ENCODE measurements at regions not wholly inside any gene's neighbourhood (a gene's known extent, or its start where the extent isn't known, plus 50 kb on each side); places are given as distances from the start of the nearest gene placed in this dataset.
"Not testable (repeated sequence)": the region's sequence is repeated elsewhere in the genome, so short reads cannot be mapped to it uniquely, and the experiment has no call there.

GRCh38 chr2:155481141-155481540, 782.6 kb downstream of the KCNJ3 start:
- no peak for DNase-seq
- no peaks in the 10 kb centered on the region for H3K27me3 Mint-ChIP-seq (ENCODE audit: low read depth in 3 of 3)
- H3K36me3 Mint-ChIP-seq = no peaks in the 10 kb centered on the region
- no peaks in the 10 kb centered on the region for H3K4me1 Mint-ChIP-seq
- no peak overlapping the region for H3K27ac Mint-ChIP-seq
- no peak overlapping the region for H3K4me3 Mint-ChIP-seq
- peaks cover 9 to 36% (median 19%) of the 10 kb centered on the region in 6 donors for H3K9me3 Mint-ChIP-seq

- not testable (repeated sequence) for DNase-seq; H3K27ac Mint-ChIP-seq; H3K4me1 Mint-ChIP-seq; H3K4me3 Mint-ChIP-seq; H3K36me3 Mint-ChIP-seq; H3K27me3 Mint-ChIP-seq (ENCODE audit: low read depth in 3 of 3)
- peaks cover 3 to 33% (median 16%) of the 10 kb centered on the region in 6 donors for H3K9me3 Mint-ChIP-seq
Observed at GRCh38 chr2:155472018-155472417, 773.5 kb downstream of the KCNJ3 start.

DNA sequence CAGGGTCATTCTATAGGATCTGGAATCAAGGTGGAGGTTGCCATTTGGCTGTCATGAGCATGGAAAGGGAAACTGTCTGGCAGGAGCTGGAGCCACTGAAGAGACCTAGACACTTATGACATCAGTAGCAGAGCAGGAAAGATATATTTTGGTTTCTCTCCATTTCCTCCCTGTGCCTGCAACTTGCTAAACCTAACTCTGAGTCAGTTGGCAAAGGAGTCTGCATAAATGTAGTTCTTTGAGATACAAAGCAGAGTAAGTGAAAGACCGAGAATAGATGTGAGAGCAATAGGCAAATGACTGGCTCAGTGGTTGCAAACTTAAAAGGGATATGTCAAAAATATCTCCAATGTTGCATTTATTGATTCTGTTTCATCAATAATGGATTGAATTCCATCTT, 757.7 kb downstream of the KCNJ3 start:
- Mint-ChIP-seq H3K4me1 (no peaks in the 10 kb centered on the region), H3K27me3 (ENCODE audit: low read depth in 3 of 3) (peaks cover 0 to 2% (median 0%) of the 10 kb centered on the region in 3 donors), H3K27ac (no peak overlapping the region), H3K4me3 (no peak overlapping the region), H3K9me3 (peaks cover 2 to 22% (median 6%) of the 10 kb centered on the region in 6 donors), H3K36me3 (no peaks in the 10 kb centered on the region)
- DNase-seq = no peak

DNA sequence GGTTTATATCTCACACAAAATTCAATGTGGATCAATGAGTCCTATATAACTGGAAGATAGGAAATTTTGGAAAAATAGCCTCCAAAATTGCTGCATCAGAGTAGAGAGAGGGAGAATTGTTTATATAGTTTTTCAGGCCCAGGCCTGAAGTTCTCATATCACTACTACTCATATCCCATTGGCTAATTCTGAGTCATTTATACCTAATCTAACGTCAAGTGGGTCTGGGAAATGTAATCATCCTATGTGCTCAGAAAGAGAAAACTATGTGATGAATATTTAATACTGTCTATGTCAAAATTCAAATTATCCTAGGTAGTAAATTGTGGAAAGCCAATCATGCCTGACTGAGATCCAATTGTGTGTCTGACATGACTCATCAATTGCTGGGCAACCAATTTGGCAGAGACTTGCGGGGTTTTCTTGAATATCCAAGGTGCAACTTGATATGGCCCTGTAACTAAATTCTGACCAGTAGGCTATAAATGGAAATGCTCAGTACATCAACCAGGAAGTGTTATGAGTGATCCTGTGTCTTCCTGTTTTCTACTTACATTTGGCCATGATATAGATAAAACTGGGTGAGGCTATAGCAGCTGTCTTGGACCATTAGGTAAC, 744.4 kb downstream of the KCNJ3 start:
- Mint-ChIP-seq H3K4me1 (no peaks in the 10 kb centered on the region), H3K27me3 (ENCODE audit: low read depth in 3 of 3) (no peaks in the 10 kb centered on the region), H3K4me3 (no peak overlapping the region), H3K36me3 (peaks cover 0 to 9% (median 0%) of the 10 kb centered on the region in 3 donors), H3K9me3 (peaks cover 5 to 43% (median 23%) of the 10 kb centered on the region in 6 donors), H3K27ac (no peak overlapping the region)
- DNase-seq = no peak

DNA sequence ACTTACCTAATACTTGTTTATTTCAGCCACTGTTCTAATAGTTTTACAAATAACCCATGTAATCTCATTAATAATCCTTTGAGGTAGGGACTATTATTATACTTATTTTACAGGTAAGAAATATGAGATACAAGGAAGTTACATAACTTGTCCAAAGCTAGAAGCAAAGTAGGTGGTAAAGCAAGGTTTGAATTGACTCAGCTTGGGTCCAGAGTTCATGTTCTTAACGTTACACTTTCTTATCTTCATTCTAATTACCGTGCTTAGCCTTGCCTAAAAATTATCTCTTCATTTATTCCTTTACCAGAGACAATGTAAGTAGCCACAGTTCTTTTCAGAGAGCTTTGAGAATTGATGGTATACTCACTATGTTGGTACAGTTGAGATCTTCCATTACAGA, 743.6 kb downstream of the KCNJ3 start:
- Mint-ChIP-seq H3K27me3 (ENCODE audit: low read depth in 3 of 3) (no peaks in the 10 kb centered on the region), H3K36me3 (peaks cover 0 to 9% (median 0%) of the 10 kb centered on the region in 3 donors), H3K9me3 (peaks cover 5 to 47% (median 27%) of the 10 kb centered on the region in 6 donors), H3K27ac (no peak overlapping the region), H3K4me3 (no peak overlapping the region), H3K4me1 (no peaks in the 10 kb centered on the region)
- no peak for DNase-seq

DNA sequence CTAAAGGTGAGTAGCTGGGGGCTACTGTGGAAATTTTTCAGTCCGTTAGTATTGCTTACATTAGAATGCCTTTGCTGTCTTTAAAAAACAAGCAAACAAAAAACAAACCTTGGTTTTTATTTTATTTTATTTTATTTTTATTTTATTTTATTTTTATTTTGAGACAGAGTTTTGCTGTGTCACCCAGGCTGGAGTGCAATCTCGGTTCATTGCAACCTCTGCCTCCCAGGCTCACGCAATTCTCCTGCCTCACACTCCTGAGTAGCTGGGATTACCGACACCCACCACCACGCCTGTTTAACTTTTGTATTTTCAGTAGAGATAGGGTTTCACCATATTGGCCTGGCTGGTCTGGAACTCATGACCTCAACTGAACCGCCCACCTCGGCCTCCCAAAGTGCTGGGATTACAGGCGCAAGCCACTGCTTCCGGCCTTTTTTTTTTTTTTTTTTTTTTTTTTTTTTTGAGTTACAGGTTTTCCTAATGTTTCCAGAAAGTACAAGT, 732.6 kb downstream of the KCNJ3 start:
- DNase-seq = no peak
- Mint-ChIP-seq H3K4me1 (no peaks in the 10 kb centered on the region), H3K9me3 (peaks cover 11 to 30% (median 18%) of the 10 kb centered on the region in 6 donors), H3K4me3 (no peak overlapping the region), H3K27ac (no peak overlapping the region), H3K36me3 (no peaks in the 10 kb centered on the region), H3K27me3 (ENCODE audit: low read depth in 3 of 3) (peaks cover 0 to 2% (median 0%) of the 10 kb centered on the region in 3 donors)

DNA sequence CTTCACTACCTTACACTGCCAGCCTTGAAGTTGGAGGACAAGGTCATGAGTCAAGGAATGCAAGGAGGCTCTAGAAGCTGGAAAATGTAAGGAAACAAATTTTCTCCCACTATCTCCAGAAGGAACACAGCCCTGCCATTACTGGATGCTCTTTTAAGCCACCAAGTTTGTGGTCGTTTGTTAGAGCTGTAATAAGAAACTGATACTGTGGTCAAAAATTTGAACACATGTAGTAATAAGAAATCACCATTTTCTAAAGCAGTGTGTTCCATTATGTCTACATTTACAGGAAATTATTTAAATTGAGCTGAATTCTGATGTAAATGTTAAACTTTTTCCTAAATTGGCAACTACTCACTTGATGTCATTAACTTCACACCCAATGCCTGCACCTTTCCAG, 729.0 kb downstream of the KCNJ3 start:
- no peak overlapping the region for H3K27ac Mint-ChIP-seq
- H3K27me3 Mint-ChIP-seq (ENCODE audit: low read depth in 3 of 3) = no peaks in the 10 kb centered on the region
- DNase-seq = no peak
- H3K9me3 Mint-ChIP-seq = peaks cover 9 to 35% (median 19%) of the 10 kb centered on the region in 6 donors
- H3K36me3 Mint-ChIP-seq = no peaks in the 10 kb centered on the region
- H3K4me1 Mint-ChIP-seq = no peaks in the 10 kb centered on the region
- H3K4me3 Mint-ChIP-seq = no peak overlapping the region

DNA sequence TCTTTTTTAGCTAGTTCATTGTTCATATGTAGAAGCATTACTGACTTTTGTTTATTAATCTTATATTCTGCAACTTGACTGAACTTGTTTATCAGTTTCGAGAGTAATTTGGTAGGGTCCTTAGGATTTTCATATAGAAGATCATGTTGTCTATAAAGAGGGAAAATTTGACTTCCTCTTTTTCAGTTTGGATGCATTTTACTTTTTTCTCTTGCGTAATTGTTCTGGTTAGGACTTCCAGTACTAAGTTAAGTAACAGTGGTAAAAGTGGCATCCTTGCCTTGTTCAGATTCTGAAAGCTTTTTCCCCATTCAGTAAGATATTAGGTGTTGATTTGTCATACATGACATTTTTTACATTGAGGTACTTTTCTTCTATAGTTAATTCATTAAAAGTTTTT, 726.0 kb downstream of the KCNJ3 start:
- DNase-seq = no peak
- Mint-ChIP-seq H3K27ac (no peak overlapping the region), H3K4me3 (no peak overlapping the region)

DNA sequence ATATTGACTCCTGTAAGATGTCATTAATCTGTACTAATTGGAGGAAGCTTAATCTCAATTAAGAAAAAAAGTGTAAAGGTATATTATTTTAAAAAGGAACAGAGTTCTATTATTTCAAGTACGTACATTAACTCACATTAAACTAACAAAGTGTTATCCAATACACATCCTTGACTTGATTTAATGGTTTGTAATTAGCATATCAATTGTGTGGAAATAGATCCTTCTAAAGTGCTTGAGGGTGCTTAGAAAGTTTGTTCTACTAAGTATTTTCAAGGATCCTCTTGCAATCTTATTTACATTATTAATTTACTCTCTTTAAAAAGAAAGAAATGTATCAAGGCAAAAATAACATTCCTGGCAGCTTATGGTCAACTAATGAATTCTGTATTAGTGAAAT, 720.3 kb downstream of the KCNJ3 start:
- Mint-ChIP-seq H3K27ac (no peak overlapping the region), H3K27me3 (ENCODE audit: low read depth in 3 of 3) (peaks cover 0 to 5% (median 0%) of the 10 kb centered on the region in 3 donors), H3K4me3 (no peak overlapping the region), H3K4me1 (no peaks in the 10 kb centered on the region), H3K9me3 (peaks cover 0 to 25% (median 12%) of the 10 kb centered on the region in 6 donors), H3K36me3 (no peaks in the 10 kb centered on the region)
- no peak for DNase-seq

More for the DNA sequence above, 726.0 kb downstream of the KCNJ3 start:
- H3K27me3 Mint-ChIP-seq (ENCODE audit: low read depth in 3 of 3) = no peaks in the 10 kb centered on the region
- no peaks in the 10 kb centered on the region for H3K4me1 Mint-ChIP-seq
- peaks cover 5 to 36% (median 15%) of the 10 kb centered on the region in 6 donors for H3K9me3 Mint-ChIP-seq
- no peaks in the 10 kb centered on the region for H3K36me3 Mint-ChIP-seq

GRCh38 chr2:155412598-155412997, 714.1 kb downstream of the KCNJ3 start:
- H3K36me3 Mint-ChIP-seq = no peaks in the 10 kb centered on the region
- H3K4me1 Mint-ChIP-seq = no peaks in the 10 kb centered on the region
- no peak overlapping the region for H3K27ac Mint-ChIP-seq
- H3K4me3 Mint-ChIP-seq = no peak overlapping the region
- peaks cover 0 to 5% (median 0%) of the 10 kb centered on the region in 3 donors for H3K27me3 Mint-ChIP-seq (ENCODE audit: low read depth in 3 of 3)
- H3K9me3 Mint-ChIP-seq = peaks cover 2 to 19% (median 12%) of the 10 kb centered on the region in 6 donors
- no peak for DNase-seq

DNA sequence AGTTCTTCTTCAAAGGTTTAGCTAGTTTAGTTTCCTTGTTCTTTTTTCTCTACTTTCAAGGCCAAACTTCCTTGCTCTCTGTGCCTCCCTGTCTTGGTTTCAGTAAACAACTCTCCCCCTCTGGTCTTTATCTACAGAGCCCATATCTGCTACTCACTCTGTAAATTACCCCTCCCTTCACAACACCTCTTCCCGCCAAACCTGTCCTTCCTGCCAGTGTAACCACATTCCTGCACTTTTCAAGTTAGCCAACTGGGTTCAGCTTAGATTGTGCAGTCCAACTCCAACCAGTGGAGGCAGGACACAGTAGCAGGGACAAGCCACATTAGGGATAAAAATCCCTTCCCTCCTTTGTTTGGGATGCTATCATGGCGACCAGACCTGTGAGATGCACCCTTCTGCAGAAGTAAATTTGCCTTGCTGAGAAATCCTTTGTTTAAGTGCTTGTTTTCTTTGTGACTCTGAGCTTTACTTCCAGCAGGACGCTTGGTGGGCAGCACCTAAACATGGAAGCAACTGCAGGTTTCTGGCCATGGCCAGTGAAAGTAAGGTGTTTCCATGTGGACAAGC, 706.0 kb downstream of the KCNJ3 start:
- peaks cover 0 to 2% (median 2%) of the 10 kb centered on the region in 3 donors for H3K27me3 Mint-ChIP-seq (ENCODE audit: low read depth in 3 of 3)
- H3K36me3 Mint-ChIP-seq = no peaks in the 10 kb centered on the region
- H3K9me3 Mint-ChIP-seq = peaks cover 11 to 47% (median 20%) of the 10 kb centered on the region in 6 donors
- H3K4me3 Mint-ChIP-seq = no peak overlapping the region
- DNase-seq = no peak
- H3K27ac Mint-ChIP-seq = no peak overlapping the region
- no peaks in the 10 kb centered on the region for H3K4me1 Mint-ChIP-seq

DNA sequence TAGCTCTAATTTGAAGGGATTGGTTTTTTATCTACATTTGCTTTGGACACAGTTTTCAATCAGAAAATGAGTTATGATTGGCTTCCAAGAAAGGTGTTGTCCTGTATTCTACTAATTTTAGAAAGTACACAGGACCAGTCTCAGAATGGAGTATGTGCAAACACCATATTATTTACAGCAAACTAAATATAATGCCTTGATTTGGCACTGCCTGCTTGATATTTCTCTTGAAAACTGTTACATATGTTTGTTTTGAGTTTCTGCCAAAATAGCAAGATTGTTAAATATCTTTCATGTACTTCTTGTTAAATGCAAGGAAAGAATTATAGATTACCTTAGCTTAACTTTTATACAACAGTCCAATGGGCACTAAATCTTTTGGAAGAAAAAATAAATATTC, 694.9 kb downstream of the KCNJ3 start:
- Mint-ChIP-seq H3K27me3 (ENCODE audit: low read depth in 3 of 3) (no peaks in the 10 kb centered on the region), H3K27ac (no peak overlapping the region), H3K36me3 (no peaks in the 10 kb centered on the region), H3K9me3 (peaks cover 0 to 13% (median under 1%) of the 10 kb centered on the region in 6 donors), H3K4me3 (no peak overlapping the region), H3K4me1 (no peaks in the 10 kb centered on the region)
- DNase-seq = no peak

DNA sequence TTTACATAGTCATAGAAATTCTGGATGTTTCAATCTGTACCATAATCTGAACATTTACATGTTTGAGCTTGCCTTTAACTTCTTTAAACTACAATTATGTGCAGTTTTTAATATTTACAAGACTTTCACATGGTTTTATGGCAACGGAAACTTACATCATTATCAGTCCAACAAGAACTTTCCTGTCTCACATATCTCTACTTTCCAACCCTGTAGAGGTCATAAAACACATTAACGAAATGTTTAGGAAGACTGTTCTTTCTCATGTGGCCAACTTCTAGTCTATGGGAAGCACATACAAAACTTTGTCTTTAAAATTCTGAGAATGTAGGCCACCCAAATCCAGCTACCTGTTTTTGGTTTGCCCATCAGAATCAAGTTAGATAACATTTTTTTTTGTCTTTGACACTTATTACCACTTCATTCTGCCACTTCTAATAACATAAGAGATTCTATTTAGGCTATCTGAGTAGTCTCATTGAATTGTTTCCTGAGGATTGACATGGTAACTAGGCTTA, 693.2 kb downstream of the KCNJ3 start:
- DNase-seq = no peak
- H3K27me3 Mint-ChIP-seq (ENCODE audit: low read depth in 3 of 3) = peaks cover 0 to 5% (median 0%) of the 10 kb centered on the region in 3 donors
- H3K27ac Mint-ChIP-seq = no peak overlapping the region
- no peaks in the 10 kb centered on the region for H3K36me3 Mint-ChIP-seq
- no peak overlapping the region for H3K4me3 Mint-ChIP-seq
- no peaks in the 10 kb centered on the region for H3K4me1 Mint-ChIP-seq
- H3K9me3 Mint-ChIP-seq = peaks cover 0 to 13% (median under 1%) of the 10 kb centered on the region in 6 donors

DNA sequence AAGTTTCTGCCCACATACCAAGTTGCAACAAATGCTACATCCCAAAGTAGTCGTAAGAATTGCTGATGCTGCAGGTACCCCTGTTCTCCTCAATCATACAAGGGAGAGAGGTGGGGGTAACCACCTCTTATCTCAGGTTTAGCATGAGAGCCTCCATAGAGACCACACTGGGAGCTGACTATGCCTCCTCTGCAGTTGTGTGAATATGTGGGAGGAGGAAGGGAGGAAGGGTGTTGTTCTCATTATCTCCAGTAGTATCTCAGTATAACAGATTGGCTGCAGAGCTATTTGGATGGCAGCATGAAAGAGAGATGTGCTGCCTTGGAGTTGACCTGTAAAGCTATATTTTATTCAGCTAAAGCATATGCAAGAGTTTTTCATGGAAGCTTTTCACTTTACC, 690.7 kb downstream of the KCNJ3 start:
- Mint-ChIP-seq H3K4me3 (no peak overlapping the region), H3K27me3 (ENCODE audit: low read depth in 3 of 3) (peaks cover 0 to 5% (median 0%) of the 10 kb centered on the region in 3 donors), H3K4me1 (no peaks in the 10 kb centered on the region), H3K27ac (no peak overlapping the region), H3K36me3 (no peaks in the 10 kb centered on the region), H3K9me3 (peaks cover 0 to 6% (median under 1%) of the 10 kb centered on the region in 6 donors)
- no peak for DNase-seq

Measured in immature natural killer cell (primary cell).